HEK293 (cell line): ENCODE measurements at regions not wholly inside any gene's neighbourhood (a gene's known extent, or its start where the extent isn't known, plus 50 kb on each side); places are given as distances from the start of the nearest gene placed in this dataset.

Experiments
- CTCF ChIP-seq: fragments of 450-650 bp; formaldehyde crosslinking; IDR thresholded peaks from 2 replicates; pipeline ENCODE4 v1.5.1; 2016; ENCODE audit warnings: missing biosample characterization, missing genetic modification characterization
- KLF8 ChIP-seq: fragments of 450-650 bp; formaldehyde crosslinking; IDR thresholded peaks from 2 replicates; pipeline ENCODE4 v1.5.1; 2016; ENCODE audit warnings: missing biosample characterization, missing genetic modification characterization
- MEIS1 ChIP-seq: sonication (generic); formaldehyde crosslinking; IDR thresholded peaks from 2 replicates; pipeline ENCODE4 v1.8.1; 2022; ENCODE audit warnings: missing genetic modification reagents, mild to moderate bottlenecking, borderline replicate concordance
- PRDM10 ChIP-seq: fragments of 450-650 bp; formaldehyde crosslinking; IDR thresholded peaks from 2 replicates; pipeline ENCODE4 v1.5.1; 2016; ENCODE audit warnings: missing biosample characterization, missing genetic modification characterization
- TCF7L2 ChIP-seq: IDR thresholded peaks from 2 replicates; pipeline ENCODE4 v1.6.1; 2011; ENCODE audit warnings: low read depth, mild to moderate bottlenecking, inconsistent platforms, low read length, moderate library complexity, borderline replicate concordance
- YY1 ChIP-seq: fragments of 450-650 bp; formaldehyde crosslinking; IDR thresholded peaks from 2 replicates; pipeline ENCODE4 v1.5.1; 2018; ENCODE audit warnings: missing biosample characterization, missing genetic modification characterization

GRCh38 chr17:68709461-68709860, 108.3 kb upstream of the FAM20A start:
- TF ChIP-seq CTCF = no peak
- TF ChIP-seq KLF8 = no peak
- TF ChIP-seq MEIS1 (CRISPR knock-in tag) = no peak
- TF ChIP-seq TCF7L2 = no peak
- no peak for TF ChIP-seq YY1 (tag by site-specific recombination)
- no peak for TF ChIP-seq PRDM10
